DND-41 (cell line): ENCODE measurements at regions not wholly inside any gene's neighbourhood (a gene's known extent, or its start where the extent isn't known, plus 50 kb on each side); places are given as distances from the start of the nearest gene placed in this dataset.

Experiments used
- CTCF ChIP-seq: IDR thresholded peaks from 2 replicates; pipeline ENCODE4 v1.5.1; 2012; ENCODE audit warnings: borderline replicate concordance, low read length, moderate library complexity, mild to moderate bottlenecking; ENCODE audit not compliant: poor library complexity, severe bottlenecking; ENCODE audit errors: extremely low read depth
- EZH2 ChIP-seq: IDR thresholded peaks from 3 replicates; pipeline ENCODE4 v1.6.1; 2012; ENCODE audit warnings: borderline replicate concordance, low read depth, mild to moderate bottlenecking, moderate library complexity, low read length, inconsistent platforms; ENCODE audit not compliant: severe bottlenecking

GRCh38 chr1:95534985-95535384, 301.0 kb downstream of the RWDD3 start:
- TF ChIP-seq EZH2 (no peak), CTCF (no peak)
